ENCODE measurements at regions not wholly inside any gene's neighbourhood (a gene's known extent, or its start where the extent isn't known, plus 50 kb on each side); places are given as distances from the start of the nearest gene placed in this dataset.

DNA sequence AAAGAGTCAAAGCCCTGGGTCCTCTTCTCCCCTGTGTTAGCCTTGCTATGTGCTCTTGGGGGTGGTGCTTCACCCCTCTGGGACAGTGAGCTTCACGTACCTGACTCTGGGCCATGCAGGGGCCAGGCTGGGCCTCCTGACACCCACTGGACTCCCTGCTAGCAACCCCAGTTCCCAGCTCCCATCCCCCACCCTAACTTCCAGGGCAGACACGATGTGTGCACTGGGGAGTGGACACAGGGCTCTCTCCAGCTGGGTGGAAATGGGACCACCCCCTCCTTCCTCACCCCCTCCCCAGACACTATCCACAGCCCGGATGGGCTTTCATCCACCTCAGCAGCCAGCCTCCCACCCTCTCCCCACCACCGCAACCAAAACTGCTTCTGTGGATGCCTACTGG is 113.0 kb upstream of the ZNF479 start:
- H3K4me2 ChIP-seq (ENCODE audit: low read depth, low read length, poor library complexity, severe bottlenecking): no peak overlapping the region
- H3K4me3 ChIP-seq (ENCODE audit: low read length, poor library complexity, severe bottlenecking): no peak overlapping the region
- H3K27me3 ChIP-seq (ENCODE audit: insufficient read depth, low read length, poor library complexity, severe bottlenecking): no peaks in the 10 kb centered on the region
- H2AFZ ChIP-seq (ENCODE audit: low read length): no peak overlapping the region
- H3K9me3 ChIP-seq (ENCODE audit: insufficient read depth, low read depth, low read length): peaks cover 3% of the 10 kb centered on the region; the same call in 1 of the 2 replicates
- no peaks in the 10 kb centered on the region for H3K79me2 ChIP-seq (ENCODE audit: insufficient read depth, low read length)
- H3K36me3 ChIP-seq (ENCODE audit: insufficient read depth, low read length): no peaks in the 10 kb centered on the region
- H3K9me2 ChIP-seq (replicated peaks; ENCODE audit: low read depth, low read length): no peaks in the 10 kb centered on the region
- TF ChIP-seq, protein P1, sequence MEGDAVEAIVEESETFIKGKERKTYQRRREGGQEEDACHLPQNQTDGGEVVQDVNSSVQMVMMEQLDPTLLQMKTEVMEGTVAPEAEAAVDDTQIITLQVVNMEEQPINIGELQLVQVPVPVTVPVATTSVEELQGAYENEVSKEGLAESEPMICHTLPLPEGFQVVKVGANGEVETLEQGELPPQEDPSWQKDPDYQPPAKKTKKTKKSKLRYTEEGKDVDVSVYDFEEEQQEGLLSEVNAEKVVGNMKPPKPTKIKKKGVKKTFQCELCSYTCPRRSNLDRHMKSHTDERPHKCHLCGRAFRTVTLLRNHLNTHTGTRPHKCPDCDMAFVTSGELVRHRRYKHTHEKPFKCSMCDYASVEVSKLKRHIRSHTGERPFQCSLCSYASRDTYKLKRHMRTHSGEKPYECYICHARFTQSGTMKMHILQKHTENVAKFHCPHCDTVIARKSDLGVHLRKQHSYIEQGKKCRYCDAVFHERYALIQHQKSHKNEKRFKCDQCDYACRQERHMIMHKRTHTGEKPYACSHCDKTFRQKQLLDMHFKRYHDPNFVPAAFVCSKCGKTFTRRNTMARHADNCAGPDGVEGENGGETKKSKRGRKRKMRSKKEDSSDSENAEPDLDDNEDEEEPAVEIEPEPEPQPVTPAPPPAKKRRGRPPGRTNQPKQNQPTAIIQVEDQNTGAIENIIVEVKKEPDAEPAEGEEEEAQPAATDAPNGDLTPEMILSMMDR (conservative IDR thresholded peaks at IDR 0.05; ENCODE audit: low read length): no peak
- no peak for TF ChIP-seq EZH2phosphoT487 (IDR thresholded peaks at IDR 0.05; ENCODE audit: borderline replicate concordance)
- no peaks in the 10 kb centered on the region for H3K4me1 ChIP-seq (ENCODE audit: insufficient read depth, low read length, poor library complexity, severe bottlenecking)
- H3F3A ChIP-seq (ENCODE audit: low read depth): no peaks in the 10 kb centered on the region
- no peak overlapping the region for H3K9ac ChIP-seq (ENCODE audit: low read depth, low read length, poor library complexity, severe bottlenecking)
- H4K20me1 ChIP-seq (ENCODE audit: insufficient read depth, low read length, poor library complexity, severe bottlenecking): no peaks in the 10 kb centered on the region

DNA sequence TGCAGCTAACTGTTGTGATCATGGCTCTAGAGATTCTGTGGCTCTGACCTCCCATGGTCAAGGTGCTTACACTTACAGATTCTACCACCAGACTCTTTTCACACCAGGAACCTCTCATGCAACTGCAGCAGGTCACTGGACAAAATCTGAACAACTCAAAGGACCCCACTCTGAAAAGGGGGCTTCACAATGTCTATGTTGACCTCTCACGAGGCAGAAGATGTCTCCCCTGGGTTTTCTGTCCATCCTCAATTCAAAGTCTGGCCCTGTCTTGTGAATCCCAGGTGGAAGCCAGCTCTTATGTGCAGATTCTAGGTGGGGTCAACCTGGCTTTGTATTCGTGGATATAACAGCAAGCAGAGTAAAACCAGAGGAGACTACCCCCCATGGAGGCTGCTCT is 118.6 kb upstream of the ZNF479 start:
- Histone ChIP-seq H3K9ac (ENCODE audit: low read depth, low read length, poor library complexity, severe bottlenecking) (no peak overlapping the region), H3K4me3 (ENCODE audit: low read length, poor library complexity, severe bottlenecking) (no peak overlapping the region), H3K79me2 (ENCODE audit: insufficient read depth, low read length) (no peaks in the 10 kb centered on the region), H3K9me2 (replicated peaks; ENCODE audit: low read depth, low read length) (no peaks in the 10 kb centered on the region), H2AFZ (ENCODE audit: low read length) (no peak overlapping the region), H3K27me3 (ENCODE audit: insufficient read depth, low read length, poor library complexity, severe bottlenecking) (no peaks in the 10 kb centered on the region), H3K36me3 (ENCODE audit: insufficient read depth, low read length) (no peaks in the 10 kb centered on the region), H4K20me1 (ENCODE audit: insufficient read depth, low read length, poor library complexity, severe bottlenecking) (no peaks in the 10 kb centered on the region), H3F3A (ENCODE audit: low read depth) (no peaks in the 10 kb centered on the region), H3K4me2 (ENCODE audit: low read depth, low read length, poor library complexity, severe bottlenecking) (no peak overlapping the region), H3K9me3 (ENCODE audit: insufficient read depth, low read depth, low read length) (no peaks in the 10 kb centered on the region; the same call in 1 of the 2 replicates), H3K4me1 (ENCODE audit: insufficient read depth, low read length, poor library complexity, severe bottlenecking) (no peaks in the 10 kb centered on the region)
- TF ChIP-seq EZH2phosphoT487 (IDR thresholded peaks at IDR 0.05; ENCODE audit: borderline replicate concordance): no peak
- TF ChIP-seq, protein P1 (conservative IDR thresholded peaks at IDR 0.05; ENCODE audit: low read length): no peak

DNA sequence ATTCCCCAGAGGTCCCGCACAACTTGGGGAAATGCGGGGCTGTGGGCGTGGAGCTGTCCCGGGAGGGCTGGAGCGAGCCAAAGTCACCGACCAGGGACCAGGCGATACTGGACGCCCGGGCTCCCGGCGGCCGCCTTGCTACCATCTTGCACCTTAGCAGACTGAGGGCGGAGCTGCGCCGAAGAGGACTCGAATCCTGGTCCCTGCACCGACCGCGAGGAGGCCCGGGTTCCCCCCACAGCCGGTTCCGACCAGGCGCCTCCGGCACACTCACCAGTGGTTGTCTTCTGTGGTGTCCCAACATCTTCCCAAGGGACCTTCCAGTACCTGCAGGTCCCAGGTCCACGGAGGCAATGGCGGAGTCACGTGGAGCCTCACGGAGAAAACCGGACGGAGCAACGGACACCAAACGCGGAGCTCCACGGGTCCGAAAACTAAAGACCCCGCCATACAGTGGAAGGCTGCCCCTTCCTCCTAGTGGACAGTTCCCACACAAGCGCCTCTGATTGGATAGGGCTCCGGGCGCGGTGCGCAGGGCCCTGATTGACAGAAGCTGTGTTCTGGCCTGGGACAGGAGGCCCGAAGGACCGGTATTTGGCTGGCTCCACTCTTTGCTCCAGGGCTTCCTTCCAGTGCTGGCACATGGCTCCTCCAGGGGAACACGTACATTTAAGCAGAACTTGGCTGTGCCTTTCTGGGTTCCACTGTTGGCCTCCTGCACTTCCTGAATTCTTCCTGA is 124.6 kb upstream of the ZNF479 start:
- no peaks in the 10 kb centered on the region for H3K9me3 ChIP-seq (ENCODE audit: insufficient read depth, low read depth, low read length)
- no peaks in the 10 kb centered on the region for H4K20me1 ChIP-seq (ENCODE audit: insufficient read depth, low read length, poor library complexity, severe bottlenecking)
- H3K4me3 ChIP-seq (ENCODE audit: low read length, poor library complexity, severe bottlenecking): no peak overlapping the region
- no peaks in the 10 kb centered on the region for H3K27me3 ChIP-seq (ENCODE audit: insufficient read depth, low read length, poor library complexity, severe bottlenecking)
- no peak for TF ChIP-seq EZH2phosphoT487 (IDR thresholded peaks at IDR 0.05; ENCODE audit: borderline replicate concordance)
- TF ChIP-seq, protein P1 (conservative IDR thresholded peaks at IDR 0.05; ENCODE audit: low read length): no peak
- H3K79me2 ChIP-seq (ENCODE audit: insufficient read depth, low read length): no peaks in the 10 kb centered on the region
- H3K4me2 ChIP-seq (ENCODE audit: low read depth, low read length, poor library complexity, severe bottlenecking): no peak overlapping the region
- no peaks in the 10 kb centered on the region for H3K4me1 ChIP-seq (ENCODE audit: insufficient read depth, low read length, poor library complexity, severe bottlenecking)
- H3K9ac ChIP-seq (ENCODE audit: low read depth, low read length, poor library complexity, severe bottlenecking): no peak overlapping the region
- no peaks in the 10 kb centered on the region for H3K9me2 ChIP-seq (replicated peaks; ENCODE audit: low read depth, low read length)
- H3K36me3 ChIP-seq (ENCODE audit: insufficient read depth, low read length): no peaks in the 10 kb centered on the region
- H3F3A ChIP-seq (ENCODE audit: low read depth): no peaks in the 10 kb centered on the region
- no peak overlapping the region for H2AFZ ChIP-seq (ENCODE audit: low read length)

Data from Loucy (cell line).